ENCODE measurements at regions not wholly inside any gene's neighbourhood (a gene's known extent, or its start where the extent isn't known, plus 50 kb on each side); places are given as distances from the start of the nearest gene placed in this dataset.

GRCh38 chr16:6341981-6342380 is 990.7 kb upstream of the RBFOX1 start:
- TF ChIP-seq CTCF (IDR thresholded peaks at IDR 0.05; ENCODE audit: extremely low read depth in 1 of 2, insufficient read depth in 1 of 2, low read depth in 1 of 2, low read length in 2 of 2) (no peak), POLR2A (IDR thresholded peaks at IDR 0.05; ENCODE audit: low read depth, low read length) (no peak)
